CD4-positive, alpha-beta T cell treated with Interleukin-4 for 1 hour (primary cell): ENCODE measurements at regions not wholly inside any gene's neighbourhood (a gene's known extent, or its start where the extent isn't known, plus 50 kb on each side); places are given as distances from the start of the nearest gene placed in this dataset.
A peak's percentile ranks its signal among the peaks of the same experiment; 100 is the strongest.

Source experiments
- DNase-seq, 2 donors: peaks; one replicate each; pipeline ENCODE4 v3.0.0-alpha.2; 2020 to 2022

GRCh38 chrX:38992441-38993096 lies 191.3 kb downstream of the MID1IP1 start:
- DNase-seq, result no peak

GRCh38 chrX:38993500-38993899 lies 192.2 kb downstream of the MID1IP1 start:
- no peak for DNase-seq

- no peak for DNase-seq
Measured at GRCh38 chrX:38999099-38999498, 197.8 kb downstream of the MID1IP1 start.

- DNase-seq, result no peak
Measured at GRCh38 chrX:38999967-39000745, 198.9 kb downstream of the MID1IP1 start.

- no peak for DNase-seq
Measured at GRCh38 chrX:39000802-39001201, 199.5 kb downstream of the MID1IP1 start.

GRCh38 chrX:39002466-39002865 lies 201.2 kb downstream of the MID1IP1 start:
- no peak for DNase-seq

- DNase-seq, result peak in 1 of 2 donors; percentile 37
Measured at GRCh38 chrX:39008549-39008948, 207.3 kb downstream of the MID1IP1 start.

GRCh38 chrX:39011454-39012221 lies 210.4 kb downstream of the MID1IP1 start:
- no peak for DNase-seq

GRCh38 chrX:39012621-39013111 lies 211.4 kb downstream of the MID1IP1 start:
- no peak for DNase-seq

GRCh38 chrX:39016556-39016955 lies 215.3 kb downstream of the MID1IP1 start:
- DNase-seq, result no peak

- no peak for DNase-seq
Measured at GRCh38 chrX:39017077-39017476, 215.8 kb downstream of the MID1IP1 start.

- DNase-seq, result no peak
Measured at GRCh38 chrX:39017716-39018115, 216.5 kb downstream of the MID1IP1 start.

- no peak for DNase-seq
Measured at GRCh38 chrX:39018541-39018940, 217.3 kb downstream of the MID1IP1 start.

GRCh38 chrX:39019056-39019455 lies 217.8 kb downstream of the MID1IP1 start:
- no peak for DNase-seq

GRCh38 chrX:39020051-39020669 lies 218.9 kb downstream of the MID1IP1 start:
- no peak for DNase-seq

- DNase-seq, result no peak
Measured at GRCh38 chrX:39022106-39022505, 220.8 kb downstream of the MID1IP1 start.

- DNase-seq, result no peak
Measured at GRCh38 chrX:39029221-39029620, 228.0 kb downstream of the MID1IP1 start.

GRCh38 chrX:39030636-39031035 lies 229.4 kb downstream of the MID1IP1 start:
- no peak for DNase-seq

GRCh38 chrX:39039890-39040289 lies 238.6 kb downstream of the MID1IP1 start:
- no peak for DNase-seq

- no peak for DNase-seq
Measured at GRCh38 chrX:39043838-39044550, 242.7 kb downstream of the MID1IP1 start.

- DNase-seq, result no peak
Measured at GRCh38 chrX:39047174-39047573, 245.9 kb downstream of the MID1IP1 start.

- no peak for DNase-seq
Measured at GRCh38 chrX:39049975-39050374, 248.7 kb downstream of the MID1IP1 start.
